NCI-H526 (cell line): ENCODE measurements at regions not wholly inside any gene's neighbourhood (a gene's known extent, or its start where the extent isn't known, plus 50 kb on each side); places are given as distances from the start of the nearest gene placed in this dataset.
A peak's percentile ranks its signal among the peaks of the same experiment; 100 is the strongest.
"Not testable (repeated sequence)": the region's sequence is repeated elsewhere in the genome, so short reads cannot be mapped to it uniquely, and the experiment has no call there.

Source experiments
- DNase-seq, 2 experiments: peaks; one replicate each; lab custom pipeline; 2025; lab: John Stamatoyannopoulos, UW

DNA sequence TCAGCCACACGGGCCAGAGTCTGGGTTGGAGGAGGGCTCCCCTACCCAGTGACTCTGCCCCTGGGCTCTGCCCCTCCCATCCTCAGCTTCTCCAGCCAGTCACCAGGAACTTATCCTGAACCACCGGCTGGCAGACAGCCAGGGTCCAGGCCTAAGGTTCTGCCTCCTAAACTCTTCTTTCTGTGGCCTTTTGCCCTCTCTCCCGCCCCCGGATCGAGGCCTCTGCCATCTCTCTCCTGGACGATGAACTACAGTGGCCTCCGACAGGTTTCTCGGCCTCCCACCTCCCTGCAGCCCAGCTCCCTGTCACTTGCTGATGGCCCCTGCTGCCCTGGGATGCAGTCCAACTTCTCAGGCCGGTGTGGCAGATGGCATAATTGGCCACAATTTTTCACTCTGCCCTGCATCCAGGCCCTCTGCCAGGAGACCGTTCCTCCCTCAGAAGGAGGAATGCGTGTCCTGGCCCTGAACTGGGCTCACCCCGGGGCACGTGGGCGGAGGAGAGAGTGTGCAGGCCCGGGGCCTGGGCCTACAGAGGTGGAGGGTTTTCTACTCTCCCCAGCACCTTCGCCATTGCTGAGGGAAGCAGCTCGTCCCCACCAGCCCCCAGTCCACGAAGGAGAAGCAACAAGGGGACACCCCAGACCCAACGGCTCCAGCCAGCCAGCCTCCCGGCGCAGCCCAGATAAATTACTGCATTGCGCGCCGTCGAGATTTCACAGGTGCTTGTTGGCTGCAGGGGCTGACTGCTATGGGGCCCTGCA is 81.9 kb upstream of the LRPAP1 start:
- no peak for DNase-seq

- DNase-seq: no peak
Observed at GRCh38 chr4:3612934-3613333, 80.7 kb upstream of the LRPAP1 start.

DNA sequence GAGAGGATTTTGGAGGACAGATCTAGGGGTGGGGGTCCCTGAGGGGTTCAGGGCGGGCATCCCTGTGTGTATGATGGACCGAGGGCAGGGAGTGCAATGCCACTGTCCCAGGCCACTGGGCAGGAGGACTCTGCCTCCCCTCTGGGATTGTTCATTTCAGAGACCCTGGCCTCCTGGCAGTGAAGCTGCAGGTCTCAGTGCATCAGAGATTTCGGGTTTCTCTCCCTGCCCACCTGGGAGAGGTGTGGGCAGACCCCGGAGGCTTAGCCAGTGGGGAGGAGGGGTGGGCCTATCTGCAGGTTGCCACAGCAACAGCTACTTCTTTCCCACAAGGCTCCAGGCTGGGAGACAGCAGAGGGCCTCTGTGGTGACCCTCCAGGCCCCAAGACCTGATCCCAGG is 80.1 kb upstream of the LRPAP1 start:
- DNase-seq: no peak

- no peak for DNase-seq
Observed at GRCh38 chr4:3611778-3612177, 79.6 kb upstream of the LRPAP1 start.

GRCh38 chr4:3610851-3611250 is 78.6 kb upstream of the LRPAP1 start:
- DNase-seq: not testable (repeated sequence)

DNA sequence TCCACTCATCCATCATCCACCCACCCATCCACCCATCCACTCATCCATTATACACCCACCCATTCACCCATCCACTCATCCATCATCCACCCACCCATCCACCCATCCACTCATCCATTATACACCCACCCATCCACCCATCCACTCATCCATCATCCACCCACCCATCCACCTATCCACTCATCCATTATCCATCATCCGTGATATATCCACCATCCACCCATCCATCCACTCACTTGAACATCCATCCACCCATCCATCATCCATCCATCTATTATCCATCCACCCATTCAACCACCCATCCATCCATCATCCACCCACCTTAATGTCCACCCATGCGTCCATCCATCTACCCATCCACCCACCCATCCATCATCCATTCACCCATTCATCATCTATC is 77.7 kb upstream of the LRPAP1 start:
- not testable (repeated sequence) for DNase-seq

GRCh38 chr4:3607690-3608552 is 75.7 kb upstream of the LRPAP1 start:
- DNase-seq: peak in 1 of 2 experiments; percentile 42

GRCh38 chr4:3606850-3607249 is 74.6 kb upstream of the LRPAP1 start:
- DNase-seq: not testable (repeated sequence)

- DNase-seq: not testable (repeated sequence)
Observed at GRCh38 chr4:3606271-3606670, 74.0 kb upstream of the LRPAP1 start.

GRCh38 chr4:3605491-3605890 is 73.3 kb upstream of the LRPAP1 start:
- DNase-seq: no peak

DNA sequence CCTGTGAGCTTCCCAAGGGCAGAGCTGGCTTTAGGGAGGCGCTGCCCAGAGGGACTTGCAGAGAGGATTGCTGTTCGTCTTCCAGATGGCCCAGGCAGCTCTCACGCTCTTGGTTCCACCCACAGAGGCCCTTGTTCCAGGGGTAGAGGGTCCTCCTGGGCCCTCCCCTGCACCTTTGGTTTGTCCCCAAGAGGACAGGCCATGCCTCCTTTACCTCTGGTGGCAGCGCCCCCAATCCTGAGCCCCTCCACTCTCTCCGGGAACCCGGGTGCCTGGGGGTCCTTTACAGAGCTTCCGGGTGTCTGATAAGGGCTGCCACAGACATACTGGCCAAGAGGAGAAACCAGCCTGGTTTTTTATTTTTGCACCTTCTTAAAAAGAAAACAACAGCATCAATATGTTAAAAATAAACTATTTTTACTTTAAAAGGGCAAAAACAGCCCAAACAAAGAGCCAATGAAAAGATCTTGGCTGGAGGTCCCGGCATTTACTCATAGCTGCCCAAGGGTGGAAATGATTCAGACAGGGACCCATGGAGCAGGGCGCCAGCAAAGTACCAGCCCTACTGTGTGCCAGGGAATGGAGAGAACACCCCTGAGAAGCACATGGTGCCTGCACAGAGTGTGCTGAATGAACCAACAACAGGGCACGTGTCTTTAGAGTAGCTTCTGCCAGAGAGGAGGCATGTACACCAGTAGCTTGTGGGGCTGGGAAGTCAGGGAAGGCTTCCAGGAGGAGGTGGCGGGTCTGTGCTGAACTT is 70.8 kb upstream of the LRPAP1 start:
- DNase-seq: not testable (repeated sequence)

- DNase-seq: no peak
Observed at GRCh38 chr4:3601992-3602391, 69.8 kb upstream of the LRPAP1 start.

GRCh38 chr4:3601108-3601690 is 69.0 kb upstream of the LRPAP1 start:
- not testable (repeated sequence) for DNase-seq

- no peak for DNase-seq
Observed at GRCh38 chr4:3599951-3600350, 67.7 kb upstream of the LRPAP1 start.

DNA sequence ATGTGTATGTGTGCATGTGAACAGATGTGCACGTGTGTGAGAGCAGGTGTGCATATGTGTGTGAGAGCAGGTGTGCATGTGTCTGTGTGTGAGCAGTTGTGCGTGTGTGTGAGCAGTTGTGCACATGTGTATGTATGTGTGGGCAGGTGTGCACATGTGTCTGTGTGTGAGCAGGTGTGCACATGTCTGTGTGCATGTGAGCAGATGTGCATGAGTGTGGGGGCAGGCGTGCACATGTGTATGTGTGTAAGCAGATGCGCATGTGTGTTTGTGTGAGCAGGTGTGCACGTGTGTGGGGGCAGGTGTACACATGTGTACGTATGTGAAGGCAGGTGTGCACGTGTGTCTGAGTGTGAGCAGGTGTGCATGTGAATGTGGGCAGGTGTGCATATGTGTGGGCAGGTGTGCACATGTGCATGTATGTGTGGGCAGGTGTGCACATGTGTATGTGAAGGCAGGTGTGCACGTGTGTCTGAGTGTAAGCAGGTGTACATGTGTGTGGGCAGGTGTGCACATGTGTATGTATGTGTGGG is 66.5 kb upstream of the LRPAP1 start:
- DNase-seq: no peak

GRCh38 chr4:3597896-3598505 is 65.8 kb upstream of the LRPAP1 start:
- DNase-seq: not testable (repeated sequence)

DNA sequence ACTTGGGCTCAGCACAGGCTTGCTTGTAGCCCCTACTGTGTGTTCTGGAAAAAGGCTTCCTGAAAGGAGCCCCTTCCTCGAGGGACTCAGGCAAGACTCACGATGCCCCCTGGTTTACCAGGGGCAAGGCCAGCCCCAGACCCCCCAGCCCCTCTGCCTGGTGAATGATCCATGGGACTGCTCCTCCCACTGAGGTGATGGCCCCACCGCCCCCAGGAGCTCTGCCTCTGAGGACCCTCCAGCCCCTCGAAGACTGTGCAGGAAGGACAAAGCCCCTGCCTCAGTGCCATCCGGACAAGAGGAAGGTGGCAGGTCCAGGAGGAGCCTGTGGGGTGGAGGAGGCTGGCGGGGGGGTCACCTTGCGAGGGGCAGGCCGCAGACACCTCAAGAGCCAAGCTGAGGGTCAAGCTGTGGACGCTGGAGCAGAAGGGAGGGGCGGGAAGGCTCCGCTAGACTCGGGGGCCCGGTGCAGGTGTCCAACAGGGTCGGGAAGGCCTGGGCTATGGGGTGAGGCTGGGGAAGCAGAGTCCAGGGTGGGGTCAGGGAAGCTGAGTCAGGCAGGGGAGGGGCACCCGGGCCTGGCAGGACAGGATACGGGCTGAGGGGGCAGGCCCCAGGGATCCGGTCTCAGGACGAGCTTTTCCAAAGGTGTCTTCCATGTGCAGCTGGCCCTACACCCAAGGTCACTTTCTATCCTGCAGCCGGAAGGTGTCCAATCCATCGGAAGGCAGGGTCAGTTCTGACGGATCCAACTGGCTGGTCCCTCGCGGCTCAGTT is 64.9 kb upstream of the LRPAP1 start:
- DNase-seq: not testable (repeated sequence)

- DNase-seq: not testable (repeated sequence)
Observed at GRCh38 chr4:3595627-3596291, 63.5 kb upstream of the LRPAP1 start.

GRCh38 chr4:3594751-3595150 is 62.5 kb upstream of the LRPAP1 start:
- not testable (repeated sequence) for DNase-seq
